Sigmoid colon (tissue), 6 donors: ENCODE measurements at regions not wholly inside any gene's neighbourhood (a gene's known extent, or its start where the extent isn't known, plus 50 kb on each side); places are given as distances from the start of the nearest gene placed in this dataset.

Experiments
- DNase-seq: peaks from one replicate; pipeline ENCODE4 v3.0.0-alpha.2; 2019
- H3K27ac ChIP-seq, 4 donors: fragments of 200-600 bp; sonication (generic); one replicate each; pipeline ENCODE4 v1.5.1; 2016 to 2019; ENCODE audit warnings: mild to moderate bottlenecking in 1 of 4
- H3K27me3 ChIP-seq, 3 donors: fragments of 200-600 bp; sonication (generic); one replicate each; pipeline ENCODE4 v1.5.1; 2019; ENCODE audit warnings: mild to moderate bottlenecking in 1 of 3
- H3K36me3 ChIP-seq, 4 donors: fragments of 200-600 bp; sonication (generic); one replicate each; pipeline ENCODE4 v1.5.1; 2016 to 2019
- H3K4me1 ChIP-seq, 4 donors: fragments of 200-600 bp; sonication (generic); one replicate each; pipeline ENCODE4 v1.5.1; 2017 to 2019
- H3K4me3 ChIP-seq, 4 donors: fragments of 200-600 bp; sonication (generic); one replicate each; pipeline ENCODE4 v1.5.1; 2017 to 2019; ENCODE audit warnings: mild to moderate bottlenecking in 2 of 4, moderate library complexity in 1 of 4
- H3K9me3 ChIP-seq, 4 donors: fragments of 200-600 bp in 3 of 4; sonication (generic) in 3 of 4; one replicate each; pipeline versions ENCODE4 v1.5.1 to v1.6.1; 2013 to 2019
- CTCF ChIP-seq, 4 experiments: fragments of 450-650 bp in 3 of 4; fragments of 200-600 bp in 1 of 4; IDR thresholded peaks; one replicate each; pipeline ENCODE4 v1.5.1; 2016 to 2019; ENCODE audit warnings: antibody characterized with exemption in 4 of 4, mild to moderate bottlenecking in 3 of 4, moderate library complexity in 2 of 4
- EP300 ChIP-seq, 4 donors: sonication (generic); formaldehyde crosslinking; IDR thresholded peaks; one replicate each; pipeline ENCODE4 v1.6.1; 2017; ENCODE audit warnings: antibody characterized with exemption in 4 of 4
- POLR2A ChIP-seq, 2 donors: fragments of 450-650 bp; IDR thresholded peaks; one replicate each; pipeline ENCODE4 v1.6.1; 2016; ENCODE audit warnings: antibody characterized with exemption in 2 of 2, mild to moderate bottlenecking in 2 of 2, moderate library complexity in 2 of 2
- POLR2AphosphoS5 ChIP-seq, 4 donors: sonication (generic); formaldehyde crosslinking; IDR thresholded peaks; one replicate each; pipeline ENCODE4 v1.6.1; 2017; ENCODE audit warnings: antibody characterized with exemption in 4 of 4
- WGBS, 2 donors: extraction: QIAGEN DNeasy Blood & Tissue Kit; methylation state at CpG; one replicate each; pipeline ENCODE4 v1.1.7; 2013; 5-methylcytosine and 5-hydroxymethylcytosine counted together
- intact Hi-C: fragments of 100-400 bp; cut with DNase I; formaldehyde crosslinking; loops from one replicate; pipeline ENCODE4 v1.15.1; 2023
- donor health status: healthy with polysubstance abuse.
- donor health status: healthy.

- intact Hi-C loops, result no loop called here
- H3K4me3 ChIP-seq, result no peak overlapping the region
- TF ChIP-seq EP300 (IDR thresholded peaks at IDR 0.05) (no peak), CTCF (IDR thresholded peaks at IDR 0.05) (no peak)
- no peaks in the 10 kb centered on the region for H3K36me3 ChIP-seq
- WGBS, 2 donors, result 93 to 95% methylated on average over 1 of the region's 1 CpG
- no peaks in the 10 kb centered on the region for H3K27me3 ChIP-seq
- H3K27ac ChIP-seq, result no peak overlapping the region
- no peaks in the 10 kb centered on the region for H3K9me3 ChIP-seq
- no peaks in the 10 kb centered on the region for H3K4me1 ChIP-seq
- no peak for DNase-seq
Observed at GRCh38 chr7:15995027-15995426, 308.5 kb upstream of the MEOX2 start.

- intact Hi-C loops, result no loop called here
- TF ChIP-seq POLR2AphosphoS5 (IDR thresholded peaks at IDR 0.05), result no peak
- TF ChIP-seq CTCF (IDR thresholded peaks at IDR 0.05), result no peak
- no peak for TF ChIP-seq POLR2A (IDR thresholded peaks at IDR 0.05)
- no peak for TF ChIP-seq EP300 (IDR thresholded peaks at IDR 0.05)
- Histone ChIP-seq H3K4me1 (no peaks in the 10 kb centered on the region), H3K4me3 (no peak overlapping the region), H3K27ac (no peak overlapping the region), H3K9me3 (no peaks in the 10 kb centered on the region), H3K27me3 (no peaks in the 10 kb centered on the region), H3K36me3 (no peaks in the 10 kb centered on the region)
- WGBS, 2 donors, result 77 to 88% methylated on average over 5 of the region's 5 CpGs
- DNase-seq, result no peak
Observed at GRCh38 chr7:15989194-15989593, 302.7 kb upstream of the MEOX2 start.

- TF ChIP-seq EP300 (IDR thresholded peaks at IDR 0.05), result no peak
- TF ChIP-seq POLR2A (IDR thresholded peaks at IDR 0.05), result no peak
- TF ChIP-seq CTCF (IDR thresholded peaks at IDR 0.05), result no peak
- TF ChIP-seq POLR2AphosphoS5 (IDR thresholded peaks at IDR 0.05), result no peak
- Histone ChIP-seq H3K27ac (no peak overlapping the region), H3K4me1 (no peaks in the 10 kb centered on the region), H3K9me3 (no peaks in the 10 kb centered on the region), H3K36me3 (no peaks in the 10 kb centered on the region), H3K27me3 (no peaks in the 10 kb centered on the region), H3K4me3 (no peak overlapping the region)
- 86% methylated on average over 2 of the region's 2 CpGs for WGBS, 2 donors
- no peak for DNase-seq
- intact Hi-C loops, result no loop called here
Observed at GRCh38 chr7:15985587-15986384, 299.3 kb upstream of the MEOX2 start.

GRCh38 chr7:15977663-15978062, 291.2 kb upstream of the MEOX2 start:
- intact Hi-C loops, result no loop called here
- Histone ChIP-seq H3K9me3 (no peaks in the 10 kb centered on the region), H3K4me3 (no peak overlapping the region), H3K4me1 (peaks cover 0 to 5% (median 1%) of the 10 kb centered on the region in 4 donors), H3K36me3 (no peaks in the 10 kb centered on the region), H3K27ac (no peak overlapping the region), H3K27me3 (no peaks in the 10 kb centered on the region)
- WGBS, 2 donors, result 51 to 76% methylated on average over 3 of the region's 3 CpGs
- no peak for TF ChIP-seq CTCF (IDR thresholded peaks at IDR 0.05)
- no peak for TF ChIP-seq EP300 (IDR thresholded peaks at IDR 0.05)
- TF ChIP-seq POLR2AphosphoS5 (IDR thresholded peaks at IDR 0.05), result no peak
- no peak for TF ChIP-seq POLR2A (IDR thresholded peaks at IDR 0.05)
- DNase-seq, result no peak

- TF ChIP-seq POLR2A (IDR thresholded peaks at IDR 0.05) (no peak), POLR2AphosphoS5 (IDR thresholded peaks at IDR 0.05) (no peak), CTCF (IDR thresholded peaks at IDR 0.05) (no peak), EP300 (IDR thresholded peaks at IDR 0.05) (no peak)
- no peak for DNase-seq
- Histone ChIP-seq H3K9me3 (no peaks in the 10 kb centered on the region), H3K4me1 (peaks cover 0 to 9% (median 4%) of the 10 kb centered on the region in 4 donors), H3K27ac (no peak overlapping the region), H3K36me3 (no peaks in the 10 kb centered on the region), H3K4me3 (no peak overlapping the region), H3K27me3 (no peaks in the 10 kb centered on the region)
- WGBS, 2 donors, result 53 to 79% methylated on average over 3 of the region's 3 CpGs
- intact Hi-C loops, result no loop called here
Observed at GRCh38 chr7:15972862-15973275, 286.4 kb upstream of the MEOX2 start.
